K562 (cell line): ENCODE measurements at regions not wholly inside any gene's neighbourhood (a gene's known extent, or its start where the extent isn't known, plus 50 kb on each side); places are given as distances from the start of the nearest gene placed in this dataset.

ENCODE experiments used
- ARID1B ChIP-seq: fragments of 450-650 bp; IDR thresholded peaks from 2 replicates; pipeline ENCODE4 v1.6.1; 2016; ENCODE audit warnings: antibody characterized with exemption, mild to moderate bottlenecking, inconsistent platforms
- CBFA2T3 ChIP-seq: fragments of 450-650 bp; IDR thresholded peaks from 2 replicates; pipeline ENCODE4 v1.6.1; 2017
- CCNT2 ChIP-seq: IDR thresholded peaks from 2 replicates; pipeline ENCODE4 v1.6.1; 2011; ENCODE audit warnings: borderline replicate concordance, low read depth, mild to moderate bottlenecking, moderate library complexity, mixed read lengths, low read length; ENCODE audit not compliant: insufficient read length; ENCODE audit errors: extremely low read depth
- CHD2 ChIP-seq: IDR thresholded peaks from 2 replicates; pipeline ENCODE4 v1.6.1; 2011; ENCODE audit warnings: low read depth, low read length
- IRF2 ChIP-seq: sonication (generic); formaldehyde crosslinking; IDR thresholded peaks from 2 replicates; pipeline ENCODE4 v1.8.1; 2022; ENCODE audit warnings: mild to moderate bottlenecking, missing genetic modification reagents
- JUND ChIP-seq, 2 experiments: IDR thresholded peaks; 2 replicates in 1 of 2; 3 replicates in 1 of 2; pipeline ENCODE4 v1.6.1; 2011; ENCODE audit warnings: borderline replicate concordance in 2 of 2, low read depth in 2 of 2, low read length in 2 of 2, improper control_type of control experiment in 1 of 2, missing biosample characterization in 1 of 2, missing genetic modification characterization in 1 of 2, missing genetic modification reagents in 1 of 2
- KLF10 ChIP-seq: fragments of 250-450 bp; sonication (Bioruptor Pico); IDR thresholded peaks from 2 replicates; pipeline ENCODE4 v1.6.1; 2021; ENCODE audit warnings: matching md5 sums
- LARP7 ChIP-seq: fragments of 450-650 bp; IDR thresholded peaks from 2 replicates; pipeline ENCODE4 v1.6.1; 2016
- MCM2 ChIP-seq: fragments of 450-650 bp; IDR thresholded peaks from 2 replicates; pipeline ENCODE4 v1.6.1; 2017; ENCODE audit warnings: low read depth, mild to moderate bottlenecking
- MED1 ChIP-seq: sonication (generic); formaldehyde crosslinking; IDR thresholded peaks from 2 replicates; pipeline ENCODE4 v1.8.1; 2023; ENCODE audit warnings: missing genetic modification reagents, borderline replicate concordance
- MTF1 ChIP-seq: fragments of 250-450 bp; sonication (Bioruptor Pico); IDR thresholded peaks from 2 replicates; pipeline ENCODE4 v1.9.0; 2021; ENCODE audit warnings: moderate library complexity, mild to moderate bottlenecking, inconsistent platforms, borderline replicate concordance
- NCOA2 ChIP-seq, 2 experiments: fragments of 450-650 bp; IDR thresholded peaks; 2 replicates each; pipeline ENCODE4 v1.6.1; 2018; ENCODE audit warnings: mild to moderate bottlenecking in 2 of 2, moderate library complexity in 1 of 2; ENCODE audit not compliant: partially characterized antibody in 2 of 2
- NFE2 ChIP-seq: IDR thresholded peaks from 2 replicates; pipeline ENCODE4 v1.6.1; 2014; ENCODE audit warnings: antibody characterized with exemption, low read depth
- TSC22D4 ChIP-seq: fragments of 450-650 bp; IDR thresholded peaks from 2 replicates; pipeline ENCODE4 v1.6.1; 2016; ENCODE audit warnings: missing genetic modification characterization, missing biosample characterization, control low read depth
- YY1 ChIP-seq, 3 experiments: IDR thresholded peaks; 2 replicates each; pipeline ENCODE4 v1.6.1; 2011; ENCODE audit warnings: low read length in 2 of 3, mild to moderate bottlenecking in 2 of 3, moderate library complexity in 2 of 3, borderline replicate concordance in 1 of 3, control low read depth in 1 of 3, low read depth in 1 of 3; ENCODE audit not compliant: insufficient read depth in 3 of 3, insufficient replicate concordance in 2 of 3, control insufficient read depth in 1 of 3, insufficient read length in 1 of 3; ENCODE audit errors: extremely low read depth in 1 of 3
- ZNF12 ChIP-seq: sonication (generic); formaldehyde crosslinking; IDR thresholded peaks from 2 replicates; pipeline ENCODE4 v1.4.0; 2020; ENCODE audit warnings: mild to moderate bottlenecking, missing genetic modification reagents
- ZNF133 ChIP-seq: fragments of 250-450 bp; sonication (Bioruptor Pico); IDR thresholded peaks from 2 replicates; pipeline ENCODE4 v1.4.0; 2020; ENCODE audit warnings: mild to moderate bottlenecking
- ZNF436 ChIP-seq: fragments of 250-450, 450-650 bp; sonication (Bioruptor Pico); formaldehyde crosslinking; IDR thresholded peaks from 2 replicates; pipeline ENCODE4 v1.7.0; 2020; ENCODE audit warnings: mild to moderate bottlenecking
- ZNF766 ChIP-seq: fragments of 200-800 bp; sonication (Bioruptor generic); conservative IDR thresholded peaks from 2 replicates; pipeline ENCODE4 v1.6.1; 2016; ENCODE audit warnings: missing genetic modification characterization, missing compliant biosample characterization
- TF ChIP-seq, protein P1 (sequence below): sonication (generic); formaldehyde crosslinking; IDR thresholded peaks from 2 replicates; pipeline ENCODE4 v1.4.0; 2020; ENCODE audit warnings: mild to moderate bottlenecking, missing genetic modification reagents
- TF ChIP-seq, protein P2 (sequence below): fragments of 200-800 bp; sonication (Bioruptor generic); IDR thresholded peaks from 2 replicates; pipeline ENCODE4 v1.6.1; 2017; ENCODE audit warnings: missing genetic modification characterization, missing compliant biosample characterization
- TF ChIP-seq, protein P3 (sequence below): fragments of 250-450 bp; sonication (Bioruptor Pico); IDR thresholded peaks from 2 replicates; pipeline ENCODE4 v1.6.1; 2021; ENCODE audit warnings: mild to moderate bottlenecking
- TF ChIP-seq, protein P4 (sequence below): sonication (generic); formaldehyde crosslinking; IDR thresholded peaks from 2 replicates; pipeline ENCODE4 v1.8.0; 2022; ENCODE audit warnings: mild to moderate bottlenecking, missing genetic modification reagents, borderline replicate concordance

DNA sequence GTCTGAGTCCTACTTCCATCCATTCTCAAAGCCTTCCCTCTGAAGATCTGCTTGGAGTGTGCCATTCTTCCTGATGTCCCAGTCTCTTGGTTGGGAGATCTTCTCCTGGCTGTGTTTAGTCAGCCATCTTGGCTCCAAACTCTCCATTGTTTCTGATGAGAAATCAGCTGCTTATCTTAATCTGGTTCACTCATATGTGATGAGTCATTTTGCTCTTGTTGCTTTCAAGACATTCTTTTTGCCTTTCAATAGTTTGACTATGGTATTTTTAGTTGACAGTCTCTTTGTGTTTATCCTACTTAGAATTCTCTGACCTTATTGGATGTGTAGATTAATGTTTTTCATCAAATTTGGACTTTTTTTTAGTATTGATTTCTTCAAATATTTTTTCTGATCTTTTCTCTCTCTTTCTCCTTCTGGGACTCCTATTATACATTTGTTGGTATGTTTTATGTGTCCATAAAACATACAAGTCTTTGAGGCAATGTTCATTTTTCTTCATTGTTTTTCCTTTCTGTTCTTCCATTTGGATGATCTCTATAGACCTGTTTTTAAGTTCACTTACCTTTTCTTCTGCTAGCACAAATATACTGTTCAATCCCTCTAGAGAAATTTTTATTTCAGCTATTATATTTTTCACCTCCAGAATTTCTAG is 77.2 kb upstream of the CLPB start (continued):
- TF ChIP-seq TSC22D4 (tag) (no peak), LARP7 (no peak), ZNF766 (CRISPR knock-in tag) (no peak), KLF10 (CRISPR knock-in tag) (no peak), CBFA2T3 (0 out of 2 replicates have a peak, but pooled peaks have one; percentile 8), MED1 (CRISPR knock-in tag) (no peak), ZNF133 (no peak), ARID1B (peak; percentile 20; the same call in 1 of the 2 replicates), NFE2 (peak; percentile 56; the same call in 1 of the 2 replicates), ZNF436 (no peak), IRF2 (CRISPR knock-in tag) (no peak), CHD2 (no peak), NCOA2 (IDR thresholded peaks at IDR 0.05; ENCODE audit: partially characterized antibody in 2 of 2) (no peak), JUND (IDR thresholded peaks at IDR 0.05; ENCODE audit: borderline replicate concordance, low read depth, low read length) (peak; percentile 71), JUND (tag; IDR thresholded peaks at IDR 0.05; ENCODE audit: borderline replicate concordance, low read depth, low read length) (0 out of 3 replicates have a peak, but pooled peaks have one; percentile 45), YY1 (IDR thresholded peaks at IDR 0.05; ENCODE audit: borderline replicate concordance in 1 of 3, control insufficient read depth in 1 of 3, extremely low read depth in 1 of 3, insufficient read depth in 3 of 3, insufficient read length in 1 of 3, insufficient replicate concordance in 2 of 3, low read depth in 1 of 3, low read length in 2 of 3) (peak in 1 of 3 experiments; percentile 39), MTF1 (CRISPR knock-in tag) (no peak), MCM2 (no peak), ZNF12 (no peak), CCNT2 (no peak)
- TF ChIP-seq, protein P1, sequence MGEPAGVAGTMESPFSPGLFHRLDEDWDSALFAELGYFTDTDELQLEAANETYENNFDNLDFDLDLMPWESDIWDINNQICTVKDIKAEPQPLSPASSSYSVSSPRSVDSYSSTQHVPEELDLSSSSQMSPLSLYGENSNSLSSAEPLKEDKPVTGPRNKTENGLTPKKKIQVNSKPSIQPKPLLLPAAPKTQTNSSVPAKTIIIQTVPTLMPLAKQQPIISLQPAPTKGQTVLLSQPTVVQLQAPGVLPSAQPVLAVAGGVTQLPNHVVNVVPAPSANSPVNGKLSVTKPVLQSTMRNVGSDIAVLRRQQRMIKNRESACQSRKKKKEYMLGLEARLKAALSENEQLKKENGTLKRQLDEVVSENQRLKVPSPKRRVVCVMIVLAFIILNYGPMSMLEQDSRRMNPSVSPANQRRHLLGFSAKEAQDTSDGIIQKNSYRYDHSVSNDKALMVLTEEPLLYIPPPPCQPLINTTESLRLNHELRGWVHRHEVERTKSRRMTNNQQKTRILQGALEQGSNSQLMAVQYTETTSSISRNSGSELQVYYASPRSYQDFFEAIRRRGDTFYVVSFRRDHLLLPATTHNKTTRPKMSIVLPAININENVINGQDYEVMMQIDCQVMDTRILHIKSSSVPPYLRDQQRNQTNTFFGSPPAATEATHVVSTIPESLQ, result no peak
- TF ChIP-seq, protein P2, sequence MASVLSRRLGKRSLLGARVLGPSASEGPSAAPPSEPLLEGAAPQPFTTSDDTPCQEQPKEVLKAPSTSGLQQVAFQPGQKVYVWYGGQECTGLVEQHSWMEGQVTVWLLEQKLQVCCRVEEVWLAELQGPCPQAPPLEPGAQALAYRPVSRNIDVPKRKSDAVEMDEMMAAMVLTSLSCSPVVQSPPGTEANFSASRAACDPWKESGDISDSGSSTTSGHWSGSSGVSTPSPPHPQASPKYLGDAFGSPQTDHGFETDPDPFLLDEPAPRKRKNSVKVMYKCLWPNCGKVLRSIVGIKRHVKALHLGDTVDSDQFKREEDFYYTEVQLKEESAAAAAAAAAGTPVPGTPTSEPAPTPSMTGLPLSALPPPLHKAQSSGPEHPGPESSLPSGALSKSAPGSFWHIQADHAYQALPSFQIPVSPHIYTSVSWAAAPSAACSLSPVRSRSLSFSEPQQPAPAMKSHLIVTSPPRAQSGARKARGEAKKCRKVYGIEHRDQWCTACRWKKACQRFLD (CRISPR knock-in tag), result no peak
- TF ChIP-seq, protein P3, sequence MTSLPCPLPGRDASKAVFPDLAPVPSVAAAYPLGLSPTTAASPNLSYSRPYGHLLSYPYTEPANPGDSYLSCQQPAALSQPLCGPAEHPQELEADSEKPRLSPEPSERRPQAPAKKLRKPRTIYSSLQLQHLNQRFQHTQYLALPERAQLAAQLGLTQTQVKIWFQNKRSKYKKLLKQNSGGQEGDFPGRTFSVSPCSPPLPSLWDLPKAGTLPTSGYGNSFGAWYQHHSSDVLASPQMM (CRISPR knock-in tag), result no peak
- TF ChIP-seq, protein P4, sequence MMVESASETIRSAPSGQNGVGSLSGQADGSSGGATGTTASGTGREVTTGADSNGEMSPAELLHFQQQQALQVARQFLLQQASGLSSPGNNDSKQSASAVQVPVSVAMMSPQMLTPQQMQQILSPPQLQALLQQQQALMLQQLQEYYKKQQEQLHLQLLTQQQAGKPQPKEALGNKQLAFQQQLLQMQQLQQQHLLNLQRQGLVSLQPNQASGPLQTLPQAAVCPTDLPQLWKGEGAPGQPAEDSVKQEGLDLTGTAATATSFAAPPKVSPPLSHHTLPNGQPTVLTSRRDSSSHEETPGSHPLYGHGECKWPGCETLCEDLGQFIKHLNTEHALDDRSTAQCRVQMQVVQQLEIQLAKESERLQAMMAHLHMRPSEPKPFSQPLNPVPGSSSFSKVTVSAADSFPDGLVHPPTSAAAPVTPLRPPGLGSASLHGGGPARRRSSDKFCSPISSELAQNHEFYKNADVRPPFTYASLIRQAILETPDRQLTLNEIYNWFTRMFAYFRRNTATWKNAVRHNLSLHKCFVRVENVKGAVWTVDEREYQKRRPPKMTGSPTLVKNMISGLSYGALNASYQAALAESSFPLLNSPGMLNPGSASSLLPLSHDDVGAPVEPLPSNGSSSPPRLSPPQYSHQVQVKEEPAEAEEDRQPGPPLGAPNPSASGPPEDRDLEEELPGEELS, result no peak
